ENCODE measurements at regions not wholly inside any gene's neighbourhood (a gene's known extent, or its start where the extent isn't known, plus 50 kb on each side); places are given as distances from the start of the nearest gene placed in this dataset.
"Not testable (repeated sequence)": the region's sequence is repeated elsewhere in the genome, so short reads cannot be mapped to it uniquely, and the experiment has no call there.

- DNase-seq, result no peak
Observed at GRCh38 chr17:5753421-5753820, 169.1 kb upstream of the NLRP1 start.

- no peak for DNase-seq
Observed at GRCh38 chr17:5757314-5757907, 173.1 kb upstream of the NLRP1 start.

- DNase-seq, result no peak
Observed at GRCh38 chr17:5758651-5759050, 174.3 kb upstream of the NLRP1 start.

GRCh38 chr17:5759501-5759925 is 175.2 kb upstream of the NLRP1 start:
- no peak for DNase-seq

GRCh38 chr17:5762191-5762590 is 177.9 kb upstream of the NLRP1 start:
- no peak for DNase-seq

GRCh38 chr17:5763595-5764306 is 179.4 kb upstream of the NLRP1 start:
- DNase-seq, result no peak

GRCh38 chr17:5769593-5770354 is 185.5 kb upstream of the NLRP1 start:
- no peak for DNase-seq

GRCh38 chr17:5770441-5771270 is 186.3 kb upstream of the NLRP1 start:
- DNase-seq, result no peak

- not testable (repeated sequence) for DNase-seq
Observed at GRCh38 chr17:5771271-5771577, 186.9 kb upstream of the NLRP1 start.

GRCh38 chr17:5772017-5772416 is 187.7 kb upstream of the NLRP1 start:
- not testable (repeated sequence) for DNase-seq

GRCh38 chr17:5772720-5773119 is 188.4 kb upstream of the NLRP1 start:
- DNase-seq, result no peak

GRCh38 chr17:5773816-5774360 is 189.6 kb upstream of the NLRP1 start:
- DNase-seq, result no peak

- DNase-seq, result no peak
Observed at GRCh38 chr17:5775098-5775497, 190.8 kb upstream of the NLRP1 start.

GRCh38 chr17:5780476-5780875 is 196.2 kb upstream of the NLRP1 start:
- no peak for DNase-seq

- no peak for DNase-seq
Observed at GRCh38 chr17:5781236-5781927, 197.1 kb upstream of the NLRP1 start.

- DNase-seq, result no peak
Observed at GRCh38 chr17:5783269-5783668, 199.0 kb upstream of the NLRP1 start.

GRCh38 chr17:5783851-5784250 is 199.5 kb upstream of the NLRP1 start:
- no peak for DNase-seq

- no peak for DNase-seq
Observed at GRCh38 chr17:5784791-5785190, 200.5 kb upstream of the NLRP1 start.

GRCh38 chr17:5785338-5785737 is 201.0 kb upstream of the NLRP1 start:
- no peak for DNase-seq

GRCh38 chr17:5785867-5786509 is 201.7 kb upstream of the NLRP1 start:
- DNase-seq, result no peak

- no peak for DNase-seq
Observed at GRCh38 chr17:5786510-5786875, 202.2 kb upstream of the NLRP1 start.
